A549 (cell line): ENCODE measurements at regions not wholly inside any gene's neighbourhood (a gene's known extent, or its start where the extent isn't known, plus 50 kb on each side); places are given as distances from the start of the nearest gene placed in this dataset.

ENCODE experiments used
- EP300 ChIP-seq, 2 experiments: fragments of >200 bp; sonication (Bioruptor Twin); formaldehyde crosslinking; IDR thresholded peaks; 2 replicates in 1 of 2; 3 replicates in 1 of 2; pipeline ENCODE4 v1.6.1; 2016 to 2017
- HOXB13 ChIP-seq: fragments of 250-450 bp; sonication (Bioruptor Pico); IDR thresholded peaks from 2 replicates; pipeline ENCODE4 v1.5.0; 2020; ENCODE audit warnings: low read depth, mild to moderate bottlenecking, moderate library complexity
- TF ChIP-seq, protein P1 (sequence below): fragments of >200 bp; sonication (Bioruptor Twin); formaldehyde crosslinking; IDR thresholded peaks from 3 replicates; pipeline ENCODE4 v1.5.1; 2016

DNA sequence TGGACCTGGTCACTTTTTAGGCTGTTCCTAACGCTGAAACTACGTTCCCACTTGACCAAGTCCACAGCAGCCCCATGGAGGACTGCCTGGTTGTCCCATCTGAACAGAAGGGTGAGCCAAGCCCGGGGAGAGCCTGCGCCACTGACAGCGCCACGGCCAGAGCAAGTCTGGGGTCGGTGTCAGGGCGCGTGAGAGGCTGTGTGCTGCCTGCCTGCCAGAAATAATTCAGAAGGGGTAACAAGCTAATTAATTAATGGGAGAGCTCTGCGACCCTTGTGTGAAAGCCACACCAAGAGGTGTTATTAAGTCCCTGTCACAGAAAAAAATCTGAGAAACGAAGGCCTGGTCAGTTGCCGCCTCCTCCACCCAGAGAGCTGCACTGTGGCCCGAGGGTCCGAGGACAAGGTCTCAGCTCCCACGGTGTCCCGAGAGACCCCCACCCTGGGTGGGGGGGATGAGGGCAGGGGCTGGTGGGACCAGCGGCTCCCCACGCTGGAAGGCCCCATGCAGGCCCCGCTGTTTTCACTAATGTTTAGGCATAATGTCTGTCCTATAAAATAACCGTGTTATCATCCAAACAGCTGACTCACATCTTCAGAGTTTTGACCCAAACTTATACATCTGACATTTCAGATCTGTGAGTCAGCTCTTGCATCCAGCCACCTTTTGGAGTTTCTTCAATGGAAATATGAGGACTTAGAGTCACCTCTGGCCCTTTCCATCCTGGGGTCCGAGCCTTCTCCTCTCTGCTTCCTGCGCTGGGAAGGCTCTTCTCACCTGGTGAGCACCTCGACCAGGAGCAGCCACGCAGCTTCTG is 58.5 kb downstream of the DLL1 start:
- TF ChIP-seq HOXB13 (CRISPR knock-in tag) (no peak), EP300 (IDR thresholded peaks at IDR 0.05) (no peak)
- TF ChIP-seq, protein P1, sequence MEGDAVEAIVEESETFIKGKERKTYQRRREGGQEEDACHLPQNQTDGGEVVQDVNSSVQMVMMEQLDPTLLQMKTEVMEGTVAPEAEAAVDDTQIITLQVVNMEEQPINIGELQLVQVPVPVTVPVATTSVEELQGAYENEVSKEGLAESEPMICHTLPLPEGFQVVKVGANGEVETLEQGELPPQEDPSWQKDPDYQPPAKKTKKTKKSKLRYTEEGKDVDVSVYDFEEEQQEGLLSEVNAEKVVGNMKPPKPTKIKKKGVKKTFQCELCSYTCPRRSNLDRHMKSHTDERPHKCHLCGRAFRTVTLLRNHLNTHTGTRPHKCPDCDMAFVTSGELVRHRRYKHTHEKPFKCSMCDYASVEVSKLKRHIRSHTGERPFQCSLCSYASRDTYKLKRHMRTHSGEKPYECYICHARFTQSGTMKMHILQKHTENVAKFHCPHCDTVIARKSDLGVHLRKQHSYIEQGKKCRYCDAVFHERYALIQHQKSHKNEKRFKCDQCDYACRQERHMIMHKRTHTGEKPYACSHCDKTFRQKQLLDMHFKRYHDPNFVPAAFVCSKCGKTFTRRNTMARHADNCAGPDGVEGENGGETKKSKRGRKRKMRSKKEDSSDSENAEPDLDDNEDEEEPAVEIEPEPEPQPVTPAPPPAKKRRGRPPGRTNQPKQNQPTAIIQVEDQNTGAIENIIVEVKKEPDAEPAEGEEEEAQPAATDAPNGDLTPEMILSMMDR: no peak
